ENCODE measurements at regions not wholly inside any gene's neighbourhood (a gene's known extent, or its start where the extent isn't known, plus 50 kb on each side); places are given as distances from the start of the nearest gene placed in this dataset.
"Not testable (repeated sequence)": the region's sequence is repeated elsewhere in the genome, so short reads cannot be mapped to it uniquely, and the experiment has no call there.

DNA sequence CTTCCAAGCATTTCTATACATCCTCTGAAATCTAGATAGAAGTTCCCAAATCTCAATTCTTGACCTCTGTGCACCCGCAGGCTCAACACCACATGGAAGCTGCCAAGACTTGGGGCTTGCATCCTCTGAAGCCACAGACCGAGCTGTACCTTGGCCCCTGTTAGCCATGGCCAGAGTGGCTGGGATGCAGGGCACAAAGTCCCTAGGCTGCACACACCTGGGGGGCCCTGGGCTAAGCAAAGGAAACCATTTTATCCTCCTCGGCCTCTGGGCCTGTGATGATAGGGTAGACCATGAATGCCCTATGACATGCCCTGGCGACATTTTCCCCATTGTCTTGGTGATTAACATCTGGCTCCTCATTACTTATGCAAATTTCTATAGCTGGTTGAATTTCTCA is 97.1 kb upstream of the CCDC39 start:
- TF ChIP-seq EZH2phosphoT487 (IDR thresholded peaks at IDR 0.05; ENCODE audit: low read depth), result no peak
- TF ChIP-seq, protein P1, sequence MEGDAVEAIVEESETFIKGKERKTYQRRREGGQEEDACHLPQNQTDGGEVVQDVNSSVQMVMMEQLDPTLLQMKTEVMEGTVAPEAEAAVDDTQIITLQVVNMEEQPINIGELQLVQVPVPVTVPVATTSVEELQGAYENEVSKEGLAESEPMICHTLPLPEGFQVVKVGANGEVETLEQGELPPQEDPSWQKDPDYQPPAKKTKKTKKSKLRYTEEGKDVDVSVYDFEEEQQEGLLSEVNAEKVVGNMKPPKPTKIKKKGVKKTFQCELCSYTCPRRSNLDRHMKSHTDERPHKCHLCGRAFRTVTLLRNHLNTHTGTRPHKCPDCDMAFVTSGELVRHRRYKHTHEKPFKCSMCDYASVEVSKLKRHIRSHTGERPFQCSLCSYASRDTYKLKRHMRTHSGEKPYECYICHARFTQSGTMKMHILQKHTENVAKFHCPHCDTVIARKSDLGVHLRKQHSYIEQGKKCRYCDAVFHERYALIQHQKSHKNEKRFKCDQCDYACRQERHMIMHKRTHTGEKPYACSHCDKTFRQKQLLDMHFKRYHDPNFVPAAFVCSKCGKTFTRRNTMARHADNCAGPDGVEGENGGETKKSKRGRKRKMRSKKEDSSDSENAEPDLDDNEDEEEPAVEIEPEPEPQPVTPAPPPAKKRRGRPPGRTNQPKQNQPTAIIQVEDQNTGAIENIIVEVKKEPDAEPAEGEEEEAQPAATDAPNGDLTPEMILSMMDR (IDR thresholded peaks at IDR 0.05; ENCODE audit: low read depth, low read length), result no peak
- H3K9ac ChIP-seq (ENCODE audit: low read length), result no peak overlapping the region
- no peak overlapping the region for H3K27ac ChIP-seq (ENCODE audit: low read length)
- no peaks in the 10 kb centered on the region for H3K79me2 ChIP-seq (ENCODE audit: low read length)
- H3K4me3 ChIP-seq (ENCODE audit: low read length), result no peak overlapping the region
- H3K4me1 ChIP-seq (ENCODE audit: low read length), result no peaks in the 10 kb centered on the region
- no peaks in the 10 kb centered on the region; the same call in 1 of the 2 replicates for H3K9me3 ChIP-seq (ENCODE audit: insufficient read depth, low read length)
- H3K36me3 ChIP-seq (replicated peaks; ENCODE audit: low read depth, low read length), result no peaks in the 10 kb centered on the region
- H3K4me2 ChIP-seq (ENCODE audit: low read length), result no peak overlapping the region
- H2AFZ ChIP-seq (ENCODE audit: low read depth, low read length), result no peak overlapping the region
- H4K20me1 ChIP-seq (ENCODE audit: insufficient read depth, low read length), result no peaks in the 10 kb centered on the region
- H3K27me3 ChIP-seq (ENCODE audit: low read depth, low read length), result no peaks in the 10 kb centered on the region

GRCh38 chr3:180782195-180782984 is 103.1 kb upstream of the CCDC39 start:
- Histone ChIP-seq H3K27ac (ENCODE audit: low read length) (no peak overlapping the region), H3K79me2 (ENCODE audit: low read length) (no peaks in the 10 kb centered on the region), H3K36me3 (replicated peaks; ENCODE audit: low read depth, low read length) (no peaks in the 10 kb centered on the region), H3K4me2 (ENCODE audit: low read length) (no peak overlapping the region), H3K4me3 (ENCODE audit: low read length) (no peak overlapping the region), H3K4me1 (ENCODE audit: low read length) (no peaks in the 10 kb centered on the region), H3K9me3 (ENCODE audit: insufficient read depth, low read length) (no peaks in the 10 kb centered on the region; the same call in 1 of the 2 replicates), H3K9ac (ENCODE audit: low read length) (no peak overlapping the region), H4K20me1 (ENCODE audit: insufficient read depth, low read length) (no peaks in the 10 kb centered on the region), H3K27me3 (ENCODE audit: low read depth, low read length) (no peaks in the 10 kb centered on the region), H2AFZ (ENCODE audit: low read depth, low read length) (no peak overlapping the region)
- TF ChIP-seq, protein P1 (IDR thresholded peaks at IDR 0.05; ENCODE audit: low read depth, low read length), result peak; percentile 10; the same call in 1 of the 2 replicates
- TF ChIP-seq EZH2phosphoT487 (IDR thresholded peaks at IDR 0.05; ENCODE audit: low read depth), result no peak

DNA sequence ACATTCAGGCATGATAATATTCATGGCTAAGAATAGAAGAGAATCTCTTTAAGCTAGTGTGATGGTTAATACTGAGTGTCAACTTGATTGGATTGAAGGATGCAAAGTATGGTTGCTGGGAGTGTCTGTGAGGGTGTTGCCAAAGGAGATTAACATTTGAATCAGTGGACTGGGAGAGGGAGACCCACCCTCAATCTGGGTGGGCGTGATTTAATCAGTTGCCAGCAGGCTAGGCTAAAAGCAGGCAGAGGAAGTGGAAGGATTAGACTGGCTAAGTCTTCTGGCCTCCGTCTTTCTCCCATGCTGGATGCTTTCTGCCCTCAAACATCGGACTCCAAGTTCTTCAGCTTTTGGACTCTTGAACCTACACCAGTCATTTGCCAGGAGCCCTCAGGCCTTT is 106.9 kb upstream of the CCDC39 start:
- not testable (repeated sequence) for H3K4me2 ChIP-seq (ENCODE audit: low read length); H3K36me3 ChIP-seq (replicated peaks; ENCODE audit: low read depth, low read length); H3K4me1 ChIP-seq (ENCODE audit: low read length); H2AFZ ChIP-seq (ENCODE audit: low read depth, low read length); H3K27me3 ChIP-seq (ENCODE audit: low read depth, low read length); H3K9ac ChIP-seq (ENCODE audit: low read length); H4K20me1 ChIP-seq (ENCODE audit: insufficient read depth, low read length); H3K4me3 ChIP-seq (ENCODE audit: low read length); H3K79me2 ChIP-seq (ENCODE audit: low read length); H3K27ac ChIP-seq (ENCODE audit: low read length); H3K9me3 ChIP-seq (ENCODE audit: insufficient read depth, low read length)

DNA sequence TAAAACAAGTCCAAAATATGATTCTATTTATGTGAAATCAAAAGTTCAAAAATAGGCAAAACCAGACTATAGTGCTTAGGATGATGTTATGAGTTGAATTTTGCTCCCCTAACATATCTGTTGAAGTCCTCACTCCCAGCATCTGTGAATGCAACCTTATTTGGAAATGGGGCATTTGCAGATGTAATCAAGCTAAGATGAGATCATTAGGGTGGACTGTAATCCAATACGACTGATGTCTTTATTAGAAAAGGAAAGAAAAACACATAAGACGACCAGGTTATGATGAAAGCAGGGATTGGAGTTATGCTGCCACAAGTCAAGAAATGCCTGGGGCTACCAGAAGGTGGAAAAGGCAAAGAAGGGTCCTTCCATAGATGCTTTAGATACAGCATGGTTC is 110.5 kb upstream of the CCDC39 start:
- H3K9me3 ChIP-seq (ENCODE audit: insufficient read depth, low read length), result no peaks in the 10 kb centered on the region
- no peak overlapping the region for H3K4me2 ChIP-seq (ENCODE audit: low read length)
- H3K79me2 ChIP-seq (ENCODE audit: low read length), result no peaks in the 10 kb centered on the region
- H3K9ac ChIP-seq (ENCODE audit: low read length), result no peak overlapping the region
- H3K36me3 ChIP-seq (replicated peaks; ENCODE audit: low read depth, low read length), result no peaks in the 10 kb centered on the region
- no peak overlapping the region for H3K4me3 ChIP-seq (ENCODE audit: low read length)
- H3K27ac ChIP-seq (ENCODE audit: low read length), result no peak overlapping the region
- H3K4me1 ChIP-seq (ENCODE audit: low read length), result no peaks in the 10 kb centered on the region
- no peaks in the 10 kb centered on the region for H4K20me1 ChIP-seq (ENCODE audit: insufficient read depth, low read length)
- no peaks in the 10 kb centered on the region for H3K27me3 ChIP-seq (ENCODE audit: low read depth, low read length)
- TF ChIP-seq, protein P1 (IDR thresholded peaks at IDR 0.05; ENCODE audit: low read depth, low read length), result no peak
- TF ChIP-seq EZH2phosphoT487 (IDR thresholded peaks at IDR 0.05; ENCODE audit: low read depth), result no peak
- H2AFZ ChIP-seq (ENCODE audit: low read depth, low read length), result no peak overlapping the region
